ENCODE measurements at regions not wholly inside any gene's neighbourhood (a gene's known extent, or its start where the extent isn't known, plus 50 kb on each side); places are given as distances from the start of the nearest gene placed in this dataset.

GRCh38 chr1:87510540-87510939 is 181.9 kb downstream of the LMO4 start:
- Histone ChIP-seq H3K9ac (ENCODE audit: low read length) (no peak overlapping the region), H4K20me1 (ENCODE audit: low read length) (no peaks in the 10 kb centered on the region), H3F3A (ENCODE audit: low read length, unreplicated experiment) (no peaks in the 10 kb centered on the region), H3K36me3 (ENCODE audit: low read depth, low read length) (no peaks in the 10 kb centered on the region), H3K4me2 (ENCODE audit: low read length) (no peak overlapping the region), H3K27ac (ENCODE audit: low read length) (no peak overlapping the region), H3K9me2 (replicated peaks; ENCODE audit: low read length) (no peaks in the 10 kb centered on the region), H3K4me1 (ENCODE audit: insufficient read depth, low read length) (no peaks in the 10 kb centered on the region; the same call in 1 of the 2 replicates), H3K79me2 (ENCODE audit: low read length) (no peaks in the 10 kb centered on the region), H3K4me3 (ENCODE audit: low read length) (no peak overlapping the region), H2AFZ (ENCODE audit: low read length) (no peak overlapping the region), H3K27me3 (ENCODE audit: low read length) (no peaks in the 10 kb centered on the region), H3K9me3 (ENCODE audit: low read length) (no peaks in the 10 kb centered on the region)
- ChIA-PET POLR2A (ENCODE audit: unreplicated experiment) (no interaction called here), CTCF (no interaction called here)
- DNase-seq (no peak), ATAC-seq (no peak)
- intact Hi-C loops (cut with micrococcal nuclease), result no loop called here
- BruUV-seq (replicated peaks), result no TSS peak
- no peak for TF ChIP-seq CTCF (conservative IDR thresholded peaks at IDR 0.05; ENCODE audit: low read depth, low read length)
- no peak for TF ChIP-seq EZH2 (IDR thresholded peaks at IDR 0.05; ENCODE audit: low read length, unreplicated experiment)
- TF ChIP-seq EZH2phosphoT487 (IDR thresholded peaks at IDR 0.05; ENCODE audit: borderline replicate concordance, low read length), result no peak

- ChIA-PET CTCF (no interaction called here), POLR2A (ENCODE audit: unreplicated experiment) (no interaction called here)
- DNase-seq (no peak), ATAC-seq (no peak)
- Histone ChIP-seq H3F3A (ENCODE audit: low read length, unreplicated experiment) (no peaks in the 10 kb centered on the region), H3K27me3 (ENCODE audit: low read length) (no peaks in the 10 kb centered on the region), H2AFZ (ENCODE audit: low read length) (no peak overlapping the region), H4K20me1 (ENCODE audit: low read length) (no peaks in the 10 kb centered on the region), H3K9ac (ENCODE audit: low read length) (no peak overlapping the region), H3K9me2 (replicated peaks; ENCODE audit: low read length) (no peaks in the 10 kb centered on the region), H3K4me3 (ENCODE audit: low read length) (no peak overlapping the region), H3K27ac (ENCODE audit: low read length) (no peak overlapping the region), H3K4me1 (ENCODE audit: insufficient read depth, low read length) (no peaks in the 10 kb centered on the region), H3K4me2 (ENCODE audit: low read length) (no peak overlapping the region), H3K36me3 (ENCODE audit: low read depth, low read length) (no peaks in the 10 kb centered on the region), H3K9me3 (ENCODE audit: low read length) (no peaks in the 10 kb centered on the region), H3K79me2 (ENCODE audit: low read length) (no peaks in the 10 kb centered on the region)
- BruUV-seq (replicated peaks), result no TSS peak
- no peak for TF ChIP-seq EZH2 (IDR thresholded peaks at IDR 0.05; ENCODE audit: low read length, unreplicated experiment)
- no peak for TF ChIP-seq EZH2phosphoT487 (IDR thresholded peaks at IDR 0.05; ENCODE audit: borderline replicate concordance, low read length)
- TF ChIP-seq CTCF (conservative IDR thresholded peaks at IDR 0.05; ENCODE audit: low read depth, low read length), result no peak
- intact Hi-C loops (cut with micrococcal nuclease), result no loop called here
Observed at GRCh38 chr1:87511449-87511848, 182.8 kb downstream of the LMO4 start.

GRCh38 chr1:87512431-87512830 is 183.8 kb downstream of the LMO4 start:
- ATAC-seq (no peak), DNase-seq (no peak)
- no peaks in the 10 kb centered on the region for H3K9me2 ChIP-seq (replicated peaks; ENCODE audit: low read length)
- H3F3A ChIP-seq (ENCODE audit: low read length, unreplicated experiment), result no peaks in the 10 kb centered on the region
- H3K4me3 ChIP-seq (ENCODE audit: low read length), result no peak overlapping the region
- H2AFZ ChIP-seq (ENCODE audit: low read length), result no peak overlapping the region
- no peaks in the 10 kb centered on the region for H3K4me1 ChIP-seq (ENCODE audit: insufficient read depth, low read length)
- H3K27ac ChIP-seq (ENCODE audit: low read length), result no peak overlapping the region
- TF ChIP-seq CTCF (conservative IDR thresholded peaks at IDR 0.05; ENCODE audit: low read depth, low read length), result no peak
- TF ChIP-seq EZH2 (IDR thresholded peaks at IDR 0.05; ENCODE audit: low read length, unreplicated experiment), result no peak
- no peak for TF ChIP-seq EZH2phosphoT487 (IDR thresholded peaks at IDR 0.05; ENCODE audit: borderline replicate concordance, low read length)
- BruUV-seq (replicated peaks), result no TSS peak
- ChIA-PET CTCF (no interaction called here), POLR2A (ENCODE audit: unreplicated experiment) (no interaction called here)
- intact Hi-C loops (cut with micrococcal nuclease), result no loop called here
- no peaks in the 10 kb centered on the region for H3K79me2 ChIP-seq (ENCODE audit: low read length)
- no peaks in the 10 kb centered on the region for H3K27me3 ChIP-seq (ENCODE audit: low read length)
- H3K4me2 ChIP-seq (ENCODE audit: low read length), result no peak overlapping the region
- H3K9me3 ChIP-seq (ENCODE audit: low read length), result no peaks in the 10 kb centered on the region
- no peak overlapping the region for H3K9ac ChIP-seq (ENCODE audit: low read length)
- no peaks in the 10 kb centered on the region for H4K20me1 ChIP-seq (ENCODE audit: low read length)
- H3K36me3 ChIP-seq (ENCODE audit: low read depth, low read length), result no peaks in the 10 kb centered on the region

Measured in PC-3 (cell line).